ENCODE measurements at regions not wholly inside any gene's neighbourhood (a gene's known extent, or its start where the extent isn't known, plus 50 kb on each side); places are given as distances from the start of the nearest gene placed in this dataset.
"Not testable (repeated sequence)": the region's sequence is repeated elsewhere in the genome, so short reads cannot be mapped to it uniquely, and the experiment has no call there.

DNA sequence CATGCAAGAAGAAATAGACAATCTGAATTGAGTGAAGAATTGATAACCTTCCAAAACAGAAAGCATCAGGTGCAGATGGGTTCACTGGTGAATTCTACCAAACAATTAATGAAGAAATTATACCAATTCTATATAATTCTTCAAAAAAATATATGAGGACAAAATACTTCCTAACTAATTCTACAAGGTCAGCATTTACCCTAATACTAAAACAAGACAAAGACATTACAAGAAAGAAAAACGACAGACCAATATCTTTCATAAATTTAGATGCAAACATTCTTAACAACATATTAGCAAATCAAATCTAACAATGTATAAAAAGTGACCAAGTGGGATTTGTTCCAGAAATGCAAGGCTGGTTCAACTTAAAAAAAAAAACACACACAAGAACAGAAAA lies 183.9 kb downstream of the BARX1 start:
- no peak overlapping the region for H2BK120ac ChIP-seq (ENCODE audit: insufficient read depth, low read length, poor library complexity)
- H2BK12ac ChIP-seq (ENCODE audit: low read length) = no peak overlapping the region
- H4K8ac ChIP-seq (ENCODE audit: low read depth, low read length) = no peak overlapping the region
- no peaks in the 10 kb centered on the region for H3K4me1 ChIP-seq (ENCODE audit: control insufficient read depth in 1 of 2, insufficient read depth in 2 of 2, low read length in 2 of 2)
- H3K4ac ChIP-seq (ENCODE audit: low read depth, low read length) = no peak overlapping the region
- H3K23ac ChIP-seq (ENCODE audit: low read length) = no peak overlapping the region
- no peaks in the 10 kb centered on the region for H3K27me3 ChIP-seq (ENCODE audit: insufficient read depth, low read length)
- DNase-seq = no peak
- H3K18ac ChIP-seq (ENCODE audit: low read length) = no peak overlapping the region
- H3K9me3 ChIP-seq (ENCODE audit: insufficient read depth, low read depth, low read length) = peaks cover 2% of the 10 kb centered on the region
- H3K79me1 ChIP-seq (ENCODE audit: low read length) = no peaks in the 10 kb centered on the region
- H3K36me3 ChIP-seq (ENCODE audit: control insufficient read depth in 1 of 2, insufficient read depth in 2 of 2, low read length in 2 of 2) = no peaks in the 10 kb centered on the region
- H3K4me2 ChIP-seq (ENCODE audit: low read length) = no peak overlapping the region
- no CpG with 5 or more reads among the region's 1 CpG for WGBS (ENCODE audit: extremely low coverage, insufficient coverage, insufficient read length)
- H3K79me2 ChIP-seq (ENCODE audit: control insufficient read depth, insufficient read depth, low read length, poor library complexity) = no peaks in the 10 kb centered on the region
- H3K9ac ChIP-seq (ENCODE audit: low read length) = no peak overlapping the region
- no peak overlapping the region for H3K4me3 ChIP-seq (ENCODE audit: low read depth, low read length)
- H3K14ac ChIP-seq (ENCODE audit: low read length) = no peak overlapping the region
- no peak overlapping the region for H2BK5ac ChIP-seq (ENCODE audit: low read depth, low read length, poor library complexity)
- H2AFZ ChIP-seq (ENCODE audit: insufficient read depth, low read length, poor library complexity) = no peak overlapping the region
- no peak overlapping the region for H2AK5ac ChIP-seq (ENCODE audit: low read length)
- H4K91ac ChIP-seq (ENCODE audit: low read depth, low read length) = no peak overlapping the region
- no peak overlapping the region for H3K27ac ChIP-seq (ENCODE audit: low read depth, low read length)
- no peak overlapping the region for H4K12ac ChIP-seq (ENCODE audit: low read depth, low read length)

DNA sequence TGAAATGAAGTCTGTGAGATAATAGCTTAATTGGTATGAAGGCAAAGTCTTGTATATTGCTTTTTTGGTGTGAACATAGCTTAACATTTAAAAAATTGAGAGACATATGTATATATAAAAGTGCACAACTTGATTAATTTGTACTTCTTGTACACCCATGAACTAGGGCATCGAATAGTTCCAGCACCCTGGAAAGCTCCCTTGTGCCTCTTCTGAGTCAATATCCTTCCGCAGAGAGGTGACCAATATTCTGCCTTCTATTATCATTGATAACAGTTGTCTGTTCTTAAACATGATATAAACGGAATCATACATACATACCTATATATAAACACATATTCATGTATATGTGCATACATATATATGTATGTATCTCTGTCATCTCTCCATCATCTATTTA lies 185.4 kb downstream of the PHF2 start:
- Histone ChIP-seq H3K79me1 (ENCODE audit: low read length) (no peaks in the 10 kb centered on the region), H2BK120ac (ENCODE audit: insufficient read depth, low read length, poor library complexity) (no peak overlapping the region), H3K27ac (ENCODE audit: low read depth, low read length) (no peak overlapping the region), H4K12ac (ENCODE audit: low read depth, low read length) (no peak overlapping the region), H3K79me2 (ENCODE audit: control insufficient read depth, insufficient read depth, low read length, poor library complexity) (no peaks in the 10 kb centered on the region), H3K9me3 (ENCODE audit: insufficient read depth, low read depth, low read length) (peaks cover 6% of the 10 kb centered on the region), H2AFZ (ENCODE audit: insufficient read depth, low read length, poor library complexity) (no peak overlapping the region), H2BK5ac (ENCODE audit: low read depth, low read length, poor library complexity) (no peak overlapping the region), H3K4me2 (ENCODE audit: low read length) (no peak overlapping the region), H2AK5ac (ENCODE audit: low read length) (no peak overlapping the region), H4K91ac (ENCODE audit: low read depth, low read length) (no peak overlapping the region), H3K4me3 (ENCODE audit: low read depth, low read length) (no peak overlapping the region), H3K36me3 (ENCODE audit: control insufficient read depth in 1 of 2, insufficient read depth in 2 of 2, low read length in 2 of 2) (no peaks in the 10 kb centered on the region), H2BK12ac (ENCODE audit: low read length) (no peak overlapping the region), H4K8ac (ENCODE audit: low read depth, low read length) (no peak overlapping the region), H3K9ac (ENCODE audit: low read length) (no peak overlapping the region), H3K23ac (ENCODE audit: low read length) (no peak overlapping the region), H3K27me3 (ENCODE audit: insufficient read depth, low read length) (no peaks in the 10 kb centered on the region), H3K14ac (ENCODE audit: low read length) (no peak overlapping the region), H3K4me1 (ENCODE audit: control insufficient read depth in 1 of 2, insufficient read depth in 2 of 2, low read length in 2 of 2) (no peaks in the 10 kb centered on the region), H3K18ac (ENCODE audit: low read length) (no peak overlapping the region), H3K4ac (ENCODE audit: low read depth, low read length) (no peak overlapping the region)
- DNase-seq = no peak
- WGBS (ENCODE audit: extremely low coverage, insufficient coverage, insufficient read length) = no CpG with 5 or more reads among the region's 3 CpGs

DNA sequence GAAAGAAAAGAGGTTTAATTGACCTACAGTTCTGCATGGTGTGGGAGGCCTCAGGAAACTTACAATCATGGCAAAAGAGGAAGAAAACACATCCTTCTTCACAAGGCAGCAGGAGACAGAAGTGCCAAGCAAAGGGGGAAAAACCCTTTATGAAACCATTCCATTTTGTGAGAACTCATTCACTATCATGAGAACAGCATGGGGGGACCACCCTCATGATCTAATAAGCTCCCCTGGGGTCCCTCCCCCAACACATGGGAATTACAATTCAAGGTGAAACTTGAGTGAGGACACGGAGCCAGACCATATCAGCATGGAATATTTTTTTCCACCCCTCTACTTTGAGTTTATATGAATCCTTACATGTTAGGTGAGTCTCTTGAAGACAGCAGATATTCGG lies 173.7 kb downstream of the PHF2 start:
- H3K79me1 ChIP-seq (ENCODE audit: low read length) = no peaks in the 10 kb centered on the region
- no peak overlapping the region for H4K91ac ChIP-seq (ENCODE audit: low read depth, low read length)
- H2AK5ac ChIP-seq (ENCODE audit: low read length) = no peak overlapping the region
- H2BK12ac ChIP-seq (ENCODE audit: low read length) = no peak overlapping the region
- H3K23ac ChIP-seq (ENCODE audit: low read length) = no peak overlapping the region
- no peak overlapping the region for H4K8ac ChIP-seq (ENCODE audit: low read depth, low read length)
- no peak overlapping the region for H2AFZ ChIP-seq (ENCODE audit: insufficient read depth, low read length, poor library complexity)
- no peak overlapping the region for H3K18ac ChIP-seq (ENCODE audit: low read length)
- no peak overlapping the region for H3K4me3 ChIP-seq (ENCODE audit: low read depth, low read length)
- no peak overlapping the region for H3K27ac ChIP-seq (ENCODE audit: low read depth, low read length)
- no peak overlapping the region for H3K4ac ChIP-seq (ENCODE audit: low read depth, low read length)
- no peaks in the 10 kb centered on the region for H3K4me1 ChIP-seq (ENCODE audit: control insufficient read depth in 1 of 2, insufficient read depth in 2 of 2, low read length in 2 of 2)
- H4K12ac ChIP-seq (ENCODE audit: low read depth, low read length) = no peak overlapping the region
- H3K9me3 ChIP-seq (ENCODE audit: insufficient read depth, low read depth, low read length) = peaks cover 7% of the 10 kb centered on the region
- DNase-seq = no peak
- no peak overlapping the region for H3K4me2 ChIP-seq (ENCODE audit: low read length)
- no peak overlapping the region for H3K14ac ChIP-seq (ENCODE audit: low read length)
- no peak overlapping the region for H3K9ac ChIP-seq (ENCODE audit: low read length)
- WGBS (ENCODE audit: extremely low coverage, insufficient coverage, insufficient read length) = no CpG with 5 or more reads among the region's 2 CpGs
- no peak overlapping the region for H2BK120ac ChIP-seq (ENCODE audit: insufficient read depth, low read length, poor library complexity)
- H3K79me2 ChIP-seq (ENCODE audit: control insufficient read depth, insufficient read depth, low read length, poor library complexity) = no peaks in the 10 kb centered on the region
- no peaks in the 10 kb centered on the region for H3K27me3 ChIP-seq (ENCODE audit: insufficient read depth, low read length)
- no peak overlapping the region for H2BK5ac ChIP-seq (ENCODE audit: low read depth, low read length, poor library complexity)
- no peaks in the 10 kb centered on the region for H3K36me3 ChIP-seq (ENCODE audit: control insufficient read depth in 1 of 2, insufficient read depth in 2 of 2, low read length in 2 of 2)

DNA sequence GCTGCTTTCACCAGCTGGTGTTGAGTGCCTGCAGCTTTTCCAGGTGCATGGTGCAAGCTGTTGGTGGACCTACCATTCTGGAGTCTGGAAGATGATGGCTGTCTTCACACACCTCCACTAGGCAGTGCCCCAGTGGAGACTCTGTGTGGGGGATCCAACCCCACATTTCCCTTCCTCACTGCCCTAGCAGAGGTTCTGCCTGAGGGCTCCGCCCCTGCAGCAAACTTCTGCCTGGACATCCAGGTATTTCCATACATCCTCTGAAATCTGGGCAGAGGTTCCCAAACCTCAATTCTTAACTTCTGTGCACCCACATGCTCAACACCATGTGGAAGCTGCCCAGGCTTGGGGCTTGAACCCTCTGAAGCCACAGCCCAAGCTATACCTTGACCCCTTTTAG lies 172.4 kb downstream of the PHF2 start:
- not testable (repeated sequence) for H3K9me3 ChIP-seq (ENCODE audit: insufficient read depth, low read depth, low read length); H2BK12ac ChIP-seq (ENCODE audit: low read length); H3K18ac ChIP-seq (ENCODE audit: low read length); H4K8ac ChIP-seq (ENCODE audit: low read depth, low read length); H3K36me3 ChIP-seq (ENCODE audit: control insufficient read depth in 1 of 2, insufficient read depth in 2 of 2, low read length in 2 of 2); H3K4me3 ChIP-seq (ENCODE audit: low read depth, low read length); H3K14ac ChIP-seq (ENCODE audit: low read length); H2AFZ ChIP-seq (ENCODE audit: insufficient read depth, low read length, poor library complexity); H3K4me2 ChIP-seq (ENCODE audit: low read length); H3K4ac ChIP-seq (ENCODE audit: low read depth, low read length); H4K91ac ChIP-seq (ENCODE audit: low read depth, low read length); H3K23ac ChIP-seq (ENCODE audit: low read length); H3K27ac ChIP-seq (ENCODE audit: low read depth, low read length); H3K79me2 ChIP-seq (ENCODE audit: control insufficient read depth, insufficient read depth, low read length, poor library complexity); H2AK5ac ChIP-seq (ENCODE audit: low read length); H3K27me3 ChIP-seq (ENCODE audit: insufficient read depth, low read length); H3K4me1 ChIP-seq (ENCODE audit: control insufficient read depth in 1 of 2, insufficient read depth in 2 of 2, low read length in 2 of 2); H2BK5ac ChIP-seq (ENCODE audit: low read depth, low read length, poor library complexity); H4K12ac ChIP-seq (ENCODE audit: low read depth, low read length); DNase-seq; H3K9ac ChIP-seq (ENCODE audit: low read length); H3K79me1 ChIP-seq (ENCODE audit: low read length); H2BK120ac ChIP-seq (ENCODE audit: insufficient read depth, low read length, poor library complexity)
- no CpG with 5 or more reads among the region's 1 CpG for WGBS (ENCODE audit: extremely low coverage, insufficient coverage, insufficient read length)
